Osteoblast (primary cell): ENCODE measurements at regions not wholly inside any gene's neighbourhood (a gene's known extent, or its start where the extent isn't known, plus 50 kb on each side); places are given as distances from the start of the nearest gene placed in this dataset.
"Not testable (repeated sequence)": the region's sequence is repeated elsewhere in the genome, so short reads cannot be mapped to it uniquely, and the experiment has no call there.

Experiments used
- DNase-seq: peaks from one replicate; pipeline ENCODE4 v3.0.0; 2011; ENCODE audit warnings: low spot score, mixed read lengths; ENCODE audit not compliant: insufficient read length; ENCODE audit errors: missing footprints
- H2AFZ ChIP-seq: 2 replicates; pipeline ENCODE4 v1.6.0; 2011; ENCODE audit warnings: mild to moderate bottlenecking, low read length
- H3K27ac ChIP-seq: 2 replicates; pipeline ENCODE4 v1.5.1; 2011; ENCODE audit warnings: mild to moderate bottlenecking, low read depth, low read length, moderate library complexity
- H3K27me3 ChIP-seq: 2 replicates; pipeline ENCODE4 v1.6.0; 2012; ENCODE audit warnings: mild to moderate bottlenecking, control low read depth, inconsistent platforms, low read length, moderate library complexity; ENCODE audit not compliant: insufficient read depth
- H3K36me3 ChIP-seq: 2 replicates; pipeline ENCODE4 v1.5.1; 2011; ENCODE audit warnings: mild to moderate bottlenecking, low read length, control low read depth, moderate library complexity; ENCODE audit not compliant: insufficient read depth
- H3K4me1 ChIP-seq: 2 replicates; pipeline ENCODE4 v1.5.1; 2011; ENCODE audit warnings: mild to moderate bottlenecking, low read length, control low read depth, moderate library complexity; ENCODE audit not compliant: insufficient read depth
- H3K4me2 ChIP-seq: 2 replicates; pipeline ENCODE4 v1.6.0; 2011; ENCODE audit warnings: mild to moderate bottlenecking, low read length; ENCODE audit not compliant: insufficient read depth
- H3K4me3 ChIP-seq: fragments of 200-600 bp; sonication (generic); 3 replicates; pipeline ENCODE4 v1.5.1; 2012; ENCODE audit warnings: mild to moderate bottlenecking, low read length, inconsistent platforms; ENCODE audit not compliant: insufficient read depth
- H3K79me2 ChIP-seq: 2 replicates; pipeline ENCODE4 v1.6.0; 2012; ENCODE audit warnings: mild to moderate bottlenecking, low read length, control low read depth, inconsistent platforms; ENCODE audit not compliant: insufficient read depth
- H3K9me3 ChIP-seq: 2 replicates; pipeline ENCODE4 v1.5.1; 2011; ENCODE audit warnings: low read depth, low read length, control low read depth
- H4K20me1 ChIP-seq: 2 replicates; pipeline ENCODE4 v1.6.0; 2012; ENCODE audit warnings: mild to moderate bottlenecking, low read length, control low read depth; ENCODE audit not compliant: insufficient read depth
- TF ChIP-seq, protein P1 (sequence below): IDR thresholded peaks from 2 replicates; pipeline ENCODE4 v1.5.1; 2011; ENCODE audit warnings: mild to moderate bottlenecking, low read depth, low read length, moderate library complexity; ENCODE audit errors: extremely low read depth

- no peak overlapping the region for H3K4me2 ChIP-seq
- no peak overlapping the region for H3K27ac ChIP-seq
Observed at GRCh38 chr3:171980578-171981270, 58.7 kb upstream of the FNDC3B start.

GRCh38 chr3:171981271-171981605 is 58.1 kb upstream of the FNDC3B start:
- Histone ChIP-seq H3K27me3 (no peaks in the 10 kb centered on the region), H3K4me1 (peaks cover 21% of the 10 kb centered on the region), H3K27ac (no peak overlapping the region), H3K79me2 (no peaks in the 10 kb centered on the region), H3K36me3 (no peaks in the 10 kb centered on the region), H2AFZ (no peak overlapping the region), H4K20me1 (no peaks in the 10 kb centered on the region), H3K9me3 (no peaks in the 10 kb centered on the region), H3K4me3 (no peak overlapping the region), H3K4me2 (no peak overlapping the region)
- TF ChIP-seq, protein P1, sequence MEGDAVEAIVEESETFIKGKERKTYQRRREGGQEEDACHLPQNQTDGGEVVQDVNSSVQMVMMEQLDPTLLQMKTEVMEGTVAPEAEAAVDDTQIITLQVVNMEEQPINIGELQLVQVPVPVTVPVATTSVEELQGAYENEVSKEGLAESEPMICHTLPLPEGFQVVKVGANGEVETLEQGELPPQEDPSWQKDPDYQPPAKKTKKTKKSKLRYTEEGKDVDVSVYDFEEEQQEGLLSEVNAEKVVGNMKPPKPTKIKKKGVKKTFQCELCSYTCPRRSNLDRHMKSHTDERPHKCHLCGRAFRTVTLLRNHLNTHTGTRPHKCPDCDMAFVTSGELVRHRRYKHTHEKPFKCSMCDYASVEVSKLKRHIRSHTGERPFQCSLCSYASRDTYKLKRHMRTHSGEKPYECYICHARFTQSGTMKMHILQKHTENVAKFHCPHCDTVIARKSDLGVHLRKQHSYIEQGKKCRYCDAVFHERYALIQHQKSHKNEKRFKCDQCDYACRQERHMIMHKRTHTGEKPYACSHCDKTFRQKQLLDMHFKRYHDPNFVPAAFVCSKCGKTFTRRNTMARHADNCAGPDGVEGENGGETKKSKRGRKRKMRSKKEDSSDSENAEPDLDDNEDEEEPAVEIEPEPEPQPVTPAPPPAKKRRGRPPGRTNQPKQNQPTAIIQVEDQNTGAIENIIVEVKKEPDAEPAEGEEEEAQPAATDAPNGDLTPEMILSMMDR: no peak
- DNase-seq: no peak

More at GRCh38 chr3:171980578-171981270, 58.7 kb upstream of the FNDC3B start:
- no peak overlapping the region for H3K4me3 ChIP-seq
- no peak overlapping the region for H2AFZ ChIP-seq
- no peaks in the 10 kb centered on the region for H4K20me1 ChIP-seq
- no peaks in the 10 kb centered on the region for H3K79me2 ChIP-seq
- H3K9me3 ChIP-seq: no peaks in the 10 kb centered on the region
- no peaks in the 10 kb centered on the region for H3K36me3 ChIP-seq
- peaks cover 26% of the 10 kb centered on the region for H3K4me1 ChIP-seq
- DNase-seq: no peak
- TF ChIP-seq, protein P1: no peak
- H3K27me3 ChIP-seq: no peaks in the 10 kb centered on the region

DNA sequence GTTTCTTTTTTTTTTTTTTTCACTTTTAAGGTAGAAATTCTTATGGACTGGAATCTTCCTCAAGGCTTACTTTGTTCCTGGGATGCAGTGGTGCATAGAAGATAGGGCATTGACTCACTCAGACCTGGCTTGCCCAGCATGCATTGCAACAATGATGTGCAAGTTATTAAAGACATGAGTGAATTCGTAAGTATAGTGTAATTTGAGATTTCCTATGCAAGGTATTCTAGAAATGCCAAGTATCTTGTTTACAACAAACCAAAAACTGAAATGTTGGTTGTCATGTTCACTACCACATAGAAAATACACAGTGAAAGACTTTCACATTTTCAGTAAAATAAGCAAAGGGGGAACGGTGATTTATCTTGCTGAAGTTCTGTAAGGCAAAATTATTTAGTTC is 56.5 kb upstream of the FNDC3B start:
- Histone ChIP-seq H3K4me1 (peaks cover 12% of the 10 kb centered on the region), H3K79me2 (no peaks in the 10 kb centered on the region), H3K4me2 (peak overlapping the region; percentile 11), H3K4me3 (no peak overlapping the region), H3K36me3 (no peaks in the 10 kb centered on the region), H3K27me3 (no peaks in the 10 kb centered on the region), H3K9me3 (no peaks in the 10 kb centered on the region), H3K27ac (no peak overlapping the region), H2AFZ (peak overlapping the region; percentile 25), H4K20me1 (no peaks in the 10 kb centered on the region)
- DNase-seq: peak; percentile 72
- TF ChIP-seq, protein P1: no peak

DNA sequence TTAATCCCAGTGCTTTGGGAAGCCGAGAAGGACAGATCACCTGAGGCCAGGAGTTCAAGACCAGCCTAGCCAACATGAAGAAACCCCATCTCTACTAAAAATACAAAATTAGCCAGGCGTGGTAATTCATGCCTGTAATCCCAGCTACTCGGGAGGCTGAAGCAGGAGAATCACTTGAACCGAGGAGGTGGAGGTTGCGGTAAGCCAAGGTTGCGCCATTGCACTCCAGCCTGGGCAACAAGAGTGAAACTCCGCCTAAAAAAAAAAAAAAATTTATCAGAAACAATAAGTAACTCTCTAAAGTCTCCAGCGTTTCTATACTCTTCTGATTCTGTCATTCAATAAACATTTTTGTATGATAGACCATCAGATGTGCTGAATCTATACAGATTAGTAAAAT is 55.7 kb upstream of the FNDC3B start:
- H3K4me2 ChIP-seq, H3K4me3 ChIP-seq, H3K36me3 ChIP-seq, H3K27me3 ChIP-seq, H3K79me2 ChIP-seq, H4K20me1 ChIP-seq, H3K9me3 ChIP-seq, DNase-seq, H2AFZ ChIP-seq, H3K27ac ChIP-seq: not testable (repeated sequence)
- peaks cover 12% of the 10 kb centered on the region for H3K4me1 ChIP-seq
